ENCODE measurements at regions not wholly inside any gene's neighbourhood (a gene's known extent, or its start where the extent isn't known, plus 50 kb on each side); places are given as distances from the start of the nearest gene placed in this dataset.

GRCh38 chr5:39558541-39558940 lies 133.8 kb upstream of the DAB2 start:
- no peak overlapping the region for H3K4me3 ChIP-seq (ENCODE audit: low read length in 2 of 2)
- Mint-ChIP-seq H3K4me1 (no peaks in the 10 kb centered on the region), H3K27me3 (peaks cover 14% of the 10 kb centered on the region in 2 donors), H3K4me3 (no peak overlapping the region), H3K27ac (no peak overlapping the region), H3K9me3 (peaks cover 0 to under 1% (median 0%) of the 10 kb centered on the region in 8 donors), H3K36me3 (no peaks in the 10 kb centered on the region)
- intact Hi-C loops (cut with micrococcal nuclease) = no loop called here
- H3K4me1 ChIP-seq (ENCODE audit: insufficient read depth, low read length) = no peaks in the 10 kb centered on the region
- ChIA-PET POLR2A (ENCODE audit: partially characterized antibody) (no interaction called here), CTCF (ENCODE audit: partially characterized antibody) (no interaction called here)
- no peaks in the 10 kb centered on the region for H3K36me3 ChIP-seq (ENCODE audit: insufficient read depth, low read length)
- DNase-seq = no peak
- no peak overlapping the region for H3K27ac ChIP-seq (ENCODE audit: low read depth, low read length)
- H3K27me3 ChIP-seq (ENCODE audit: insufficient read depth, low read length) = peaks cover 6% of the 10 kb centered on the region
- no peaks in the 10 kb centered on the region for H3K9me3 ChIP-seq (ENCODE audit: control insufficient read depth in 1 of 2, low read length in 2 of 2)

DNA sequence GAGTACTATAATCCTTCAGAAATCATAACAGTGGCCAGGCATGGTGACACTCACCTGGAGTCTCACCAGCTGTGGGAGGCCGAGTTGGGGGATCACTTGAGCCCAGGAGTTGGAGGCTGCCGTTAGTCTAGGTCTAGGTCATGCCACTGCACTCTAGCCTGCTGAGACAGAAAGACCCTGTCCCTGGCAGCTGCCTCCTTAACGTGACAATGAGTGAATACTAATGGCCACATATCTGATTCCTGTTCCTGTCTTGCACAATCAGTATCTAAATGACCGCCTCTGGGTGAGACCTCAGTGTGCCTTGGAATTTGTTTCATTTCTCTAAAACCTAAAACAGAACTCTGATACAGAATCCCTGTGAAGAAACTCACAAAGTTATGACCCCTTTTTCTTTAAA lies 131.0 kb upstream of the DAB2 start:
- Histone ChIP-seq H3K27ac (ENCODE audit: low read depth, low read length) (no peak overlapping the region), H3K36me3 (ENCODE audit: insufficient read depth, low read length) (no peaks in the 10 kb centered on the region), H3K9me3 (ENCODE audit: control insufficient read depth in 1 of 2, low read length in 2 of 2) (no peaks in the 10 kb centered on the region), H3K4me3 (ENCODE audit: low read length in 2 of 2) (no peak overlapping the region), H3K27me3 (ENCODE audit: insufficient read depth, low read length) (no peaks in the 10 kb centered on the region), H3K4me1 (ENCODE audit: insufficient read depth, low read length) (no peaks in the 10 kb centered on the region)
- DNase-seq = no peak
- ChIA-PET POLR2A (ENCODE audit: partially characterized antibody) (no interaction called here), CTCF (ENCODE audit: partially characterized antibody) (interaction anchor here (1.0 to 1.4 kb wide), 4 partner anchors 8 to 23 kb away, joined by 3 to 7 read pairs (median 4); no protein-coding TSS in a partner anchor)
- no peak overlapping the region for H3K27ac Mint-ChIP-seq
- intact Hi-C loops (cut with micrococcal nuclease) = no loop called here
- no peak overlapping the region for H3K4me3 Mint-ChIP-seq
- H3K36me3 Mint-ChIP-seq = no peaks in the 10 kb centered on the region
- peaks cover 0 to 5% (median 0%) of the 10 kb centered on the region in 8 donors for H3K9me3 Mint-ChIP-seq
- no peaks in the 10 kb centered on the region for H3K4me1 Mint-ChIP-seq
- H3K27me3 Mint-ChIP-seq = peaks cover 11 to 12% of the 10 kb centered on the region in 2 donors

- Mint-ChIP-seq H3K27me3 (peaks cover 0 to 1% of the 10 kb centered on the region in 2 donors), H3K4me1 (peaks cover 3 to 5% (median 5%) of the 10 kb centered on the region in 4 donors), H3K9me3 (peaks cover 0 to 2% (median 0%) of the 10 kb centered on the region in 8 donors), H3K27ac (no peak overlapping the region), H3K36me3 (no peaks in the 10 kb centered on the region), H3K4me3 (peak overlapping the region in 7 of 8 donors; percentile 4 to 64 (median 29))
- Histone ChIP-seq H3K4me1 (ENCODE audit: insufficient read depth, low read length) (peaks cover 7% of the 10 kb centered on the region), H3K27me3 (ENCODE audit: insufficient read depth, low read length) (no peaks in the 10 kb centered on the region), H3K4me3 (ENCODE audit: low read length in 2 of 2) (no peak overlapping the region), H3K27ac (ENCODE audit: low read depth, low read length) (no peak overlapping the region), H3K9me3 (ENCODE audit: control insufficient read depth in 1 of 2, low read length in 2 of 2) (no peaks in the 10 kb centered on the region), H3K36me3 (ENCODE audit: insufficient read depth, low read length) (no peaks in the 10 kb centered on the region)
- peak in 4 of 5 donors; percentile 32 to 39 (median 34) for DNase-seq
- CTCF ChIA-PET (ENCODE audit: partially characterized antibody) = interaction anchor here (0.6 to 2.8 kb wide), 28 partner anchors 8 to 1127 kb away, joined by 3 to 28 read pairs (median 3); partner anchors contain the start of gene DAB2
- intact Hi-C loops (cut with micrococcal nuclease) = loop anchor here (1.0 to 5.0 kb wide), 7 partner anchors 171 to 555 kb away; partner anchors contain the start of gene RICTOR
- POLR2A ChIA-PET (ENCODE audit: partially characterized antibody) = interaction anchor here (1.9 kb wide), 1 partner anchor 330 kb away, joined by 10 read pairs; no protein-coding TSS in a partner anchor
Observed at GRCh38 chr5:39547553-39548154, 122.9 kb upstream of the DAB2 start.

GRCh38 chr5:39544941-39545340 lies 120.2 kb upstream of the DAB2 start:
- Histone ChIP-seq H3K4me3 (ENCODE audit: low read length in 2 of 2) (no peak overlapping the region), H3K4me1 (ENCODE audit: insufficient read depth, low read length) (peaks cover 7% of the 10 kb centered on the region), H3K27ac (ENCODE audit: low read depth, low read length) (no peak overlapping the region), H3K9me3 (ENCODE audit: control insufficient read depth in 1 of 2, low read length in 2 of 2) (no peaks in the 10 kb centered on the region), H3K36me3 (ENCODE audit: insufficient read depth, low read length) (no peaks in the 10 kb centered on the region), H3K27me3 (ENCODE audit: insufficient read depth, low read length) (no peaks in the 10 kb centered on the region)
- intact Hi-C loops (cut with micrococcal nuclease) = loop anchor here (5.0 kb wide), 3 partner anchors 398 to 553 kb away; no protein-coding TSS in a partner anchor
- Mint-ChIP-seq H3K4me1 (peaks cover 3 to 5% (median 5%) of the 10 kb centered on the region in 4 donors), H3K9me3 (no peaks in the 10 kb centered on the region), H3K27ac (no peak overlapping the region), H3K4me3 (no peak overlapping the region), H3K27me3 (no peaks in the 10 kb centered on the region), H3K36me3 (no peaks in the 10 kb centered on the region)
- ChIA-PET CTCF (ENCODE audit: partially characterized antibody) (interaction anchor here (1.3 to 1.7 kb wide), 2 partner anchors 169 to 261 kb away, joined by 4 to 8 read pairs; no protein-coding TSS in a partner anchor), POLR2A (ENCODE audit: partially characterized antibody) (no interaction called here)
- no peak for DNase-seq

- H3K9me3 Mint-ChIP-seq = peaks cover 0 to 2% (median 0%) of the 10 kb centered on the region in 8 donors
- CTCF ChIA-PET (ENCODE audit: partially characterized antibody) = interaction anchor here (0.6 to 1.3 kb wide), 3 partner anchors 167 to 326 kb away, joined by 3 read pairs; no protein-coding TSS in a partner anchor
Observed at GRCh38 chr5:39543335-39543734, 118.6 kb upstream of the DAB2 start.

DNA sequence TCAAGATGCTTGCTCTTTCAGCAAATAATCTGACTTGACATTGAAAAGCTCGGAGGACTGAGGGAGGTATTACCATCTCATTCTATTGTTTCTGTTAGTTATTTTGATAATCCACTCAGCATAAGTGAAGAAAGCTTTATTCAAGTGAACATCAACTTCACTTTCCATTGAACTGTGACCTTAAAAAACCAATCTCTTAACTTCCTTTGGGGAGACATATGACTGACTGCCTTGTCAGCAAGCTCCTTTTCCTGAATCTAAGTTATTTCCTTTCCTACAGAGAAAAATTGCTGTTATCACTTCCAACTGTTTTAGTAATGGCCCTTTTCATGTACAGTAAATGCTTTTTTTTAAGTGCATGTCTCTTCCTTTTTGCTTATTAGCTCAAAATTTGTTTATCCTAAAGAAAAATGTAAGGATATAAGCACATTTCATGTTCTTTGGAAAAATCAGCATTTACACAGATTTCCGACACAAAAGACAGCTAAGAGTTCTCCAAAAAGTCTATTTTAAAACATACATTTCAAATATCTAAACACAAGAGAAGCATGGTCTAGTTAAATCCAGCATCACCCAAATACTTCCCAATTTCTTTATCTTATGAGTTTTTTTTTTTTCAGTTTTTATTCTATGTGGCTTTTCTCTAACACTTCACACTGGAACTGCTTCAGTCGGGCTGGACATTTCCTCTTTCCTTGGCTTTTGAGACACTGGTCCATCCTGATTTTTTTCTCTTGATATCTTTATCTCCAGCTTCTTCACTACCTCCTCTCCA lies 117.9 kb upstream of the DAB2 start:
- H3K4me3 Mint-ChIP-seq = no peak overlapping the region
- intact Hi-C loops (cut with micrococcal nuclease) = no loop called here
- H3K4me1 Mint-ChIP-seq = peaks cover 3 to 4% (median 3%) of the 10 kb centered on the region in 4 donors
- H3K27me3 Mint-ChIP-seq = peaks cover 4 to 5% of the 10 kb centered on the region in 2 donors
- H3K36me3 Mint-ChIP-seq = no peaks in the 10 kb centered on the region
- POLR2A ChIA-PET (ENCODE audit: partially characterized antibody) = no interaction called here
- Histone ChIP-seq H3K36me3 (ENCODE audit: insufficient read depth, low read length) (no peaks in the 10 kb centered on the region), H3K4me3 (ENCODE audit: low read length in 2 of 2) (no peak overlapping the region), H3K4me1 (ENCODE audit: insufficient read depth, low read length) (peaks cover 6% of the 10 kb centered on the region), H3K27ac (ENCODE audit: low read depth, low read length) (no peak overlapping the region), H3K27me3 (ENCODE audit: insufficient read depth, low read length) (no peaks in the 10 kb centered on the region), H3K9me3 (ENCODE audit: control insufficient read depth in 1 of 2, low read length in 2 of 2) (no peaks in the 10 kb centered on the region)
- H3K27ac Mint-ChIP-seq = no peak overlapping the region
- no peak for DNase-seq
- CTCF ChIA-PET (ENCODE audit: partially characterized antibody) = interaction anchor here (0.6 to 2.6 kb wide), 4 partner anchors 12 to 1101 kb away, joined by 3 to 8 read pairs (median 3); no protein-coding TSS in a partner anchor
- peaks cover 0 to 2% (median 0%) of the 10 kb centered on the region in 8 donors for H3K9me3 Mint-ChIP-seq

More at GRCh38 chr5:39543335-39543734, 118.6 kb upstream of the DAB2 start:
- Histone ChIP-seq H3K27ac (ENCODE audit: low read depth, low read length) (no peak overlapping the region), H3K4me1 (ENCODE audit: insufficient read depth, low read length) (peaks cover 7% of the 10 kb centered on the region), H3K27me3 (ENCODE audit: insufficient read depth, low read length) (no peaks in the 10 kb centered on the region), H3K36me3 (ENCODE audit: insufficient read depth, low read length) (no peaks in the 10 kb centered on the region), H3K9me3 (ENCODE audit: control insufficient read depth in 1 of 2, low read length in 2 of 2) (no peaks in the 10 kb centered on the region), H3K4me3 (ENCODE audit: low read length in 2 of 2) (no peak overlapping the region)
- Mint-ChIP-seq H3K27ac (no peak overlapping the region), H3K27me3 (peaks cover 0 to 2% of the 10 kb centered on the region in 2 donors), H3K4me1 (peaks cover 3 to 5% (median 5%) of the 10 kb centered on the region in 4 donors), H3K36me3 (no peaks in the 10 kb centered on the region), H3K4me3 (no peak overlapping the region)
- intact Hi-C loops (cut with micrococcal nuclease) = no loop called here
- POLR2A ChIA-PET (ENCODE audit: partially characterized antibody) = no interaction called here
- DNase-seq = no peak

DNA sequence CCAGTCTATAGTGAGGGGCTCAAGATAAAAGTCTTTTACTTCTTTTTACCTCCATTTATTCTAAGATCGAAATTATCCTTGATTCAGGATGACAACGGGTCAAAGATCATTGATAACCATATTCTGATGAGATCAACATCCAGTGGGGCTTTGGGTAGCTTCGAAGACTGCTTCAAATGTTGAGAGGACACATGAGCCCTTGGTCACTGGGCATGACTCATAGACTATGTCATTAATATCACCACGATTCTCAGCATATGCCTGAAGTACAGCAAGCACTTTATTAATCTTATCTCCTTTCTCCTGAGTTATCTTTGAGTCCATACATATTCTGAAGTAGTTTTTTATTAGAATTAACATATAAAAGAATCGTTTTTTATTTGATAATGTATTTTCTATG lies 117.1 kb upstream of the DAB2 start:
- Histone ChIP-seq H3K27ac (ENCODE audit: low read depth, low read length) (no peak overlapping the region), H3K4me3 (ENCODE audit: low read length in 2 of 2) (no peak overlapping the region), H3K4me1 (ENCODE audit: insufficient read depth, low read length) (no peaks in the 10 kb centered on the region), H3K9me3 (ENCODE audit: control insufficient read depth in 1 of 2, low read length in 2 of 2) (no peaks in the 10 kb centered on the region), H3K27me3 (ENCODE audit: insufficient read depth, low read length) (no peaks in the 10 kb centered on the region), H3K36me3 (ENCODE audit: insufficient read depth, low read length) (no peaks in the 10 kb centered on the region)
- intact Hi-C loops (cut with micrococcal nuclease) = no loop called here
- Mint-ChIP-seq H3K4me1 (no peaks in the 10 kb centered on the region), H3K4me3 (no peak overlapping the region), H3K36me3 (no peaks in the 10 kb centered on the region), H3K27me3 (peaks cover 5 to 6% of the 10 kb centered on the region in 2 donors), H3K9me3 (peaks cover 0 to 2% (median 0%) of the 10 kb centered on the region in 8 donors), H3K27ac (no peak overlapping the region)
- POLR2A ChIA-PET (ENCODE audit: partially characterized antibody) = no interaction called here
- CTCF ChIA-PET (ENCODE audit: partially characterized antibody) = interaction anchor here (0.9 to 2.6 kb wide), 2 partner anchors 13 to 1100 kb away, joined by 3 to 8 read pairs; no protein-coding TSS in a partner anchor
- no peak for DNase-seq
